K562 (cell line): ENCODE measurements at regions not wholly inside any gene's neighbourhood (a gene's known extent, or its start where the extent isn't known, plus 50 kb on each side); places are given as distances from the start of the nearest gene placed in this dataset.

ENCODE experiments used
- ATAC-seq: fragments of 200-7000 bp; cut with Tn5 transposase; 3 replicates; pipeline ENCODE4 v1.9.1; 2020; ENCODE audit warnings: moderate library complexity
- BruUV-seq: library from RNA; stranded (reverse); fragments of 400-500 nt; replicated peaks from 2 replicates; lab custom pipeline; 2021; lab: Mats Ljungman, UMichigan
- CTCF ChIA-PET: fragments of 300-600 bp; formaldehyde crosslinking; extraction: SDS; loops from one replicate; lab custom pipeline; 2021; ENCODE audit warnings: low intra/inter-chr PET ratio; lab: Yijun Ruan, JAX
- POLR2A ChIA-PET: fragments of 300-600, 350-650 bp; sonication (Branson Sonifier 250); formaldehyde crosslinking; extraction: SDS; loops from one replicate; lab custom pipeline; 2021; ENCODE audit warnings: antibody characterized with exemption, inconsistent platforms; lab: Yijun Ruan, JAX
- DNase-seq, 4 experiments: peaks; one replicate each; pipeline versions ENCODE4 v3.0.0 to v3.0.0-alpha.2; 2011 to 2018; ENCODE audit warnings: low spot score in 3 of 4, mixed read lengths in 3 of 4; ENCODE audit errors: extremely low read depth in 1 of 4
- FAIRE-seq: peaks from 2 replicates; lab custom pipeline; 2011; peaks lifted over from hg19 to GRCh38; lab: Jason Lieb, UNC
- H2AFZ ChIP-seq: 2 replicates; pipeline ENCODE4 v1.6.0; 2011; ENCODE audit warnings: low read depth, low read length, control low read depth, inconsistent platforms
- H3K27ac ChIP-seq: fragments of 200-600 bp; 3 replicates; pipeline ENCODE4 v1.8.0; 2011; ENCODE audit warnings: low read depth, mild to moderate bottlenecking, control low read depth, inconsistent platforms, low read length, moderate library complexity, mixed read lengths; ENCODE audit errors: extremely low read depth
- H3K27me3 ChIP-seq, 2 experiments: fragments of 300-600 bp in 1 of 2; 2 replicates in 1 of 2; 3 replicates in 1 of 2; pipeline versions ENCODE4 v1.6.0 to v1.8.0; 2011; ENCODE audit warnings: inconsistent platforms in 2 of 2, low read length in 2 of 2, mild to moderate bottlenecking in 1 of 2, mixed read lengths in 1 of 2, moderate library complexity in 1 of 2; ENCODE audit not compliant: control insufficient read depth in 2 of 2, insufficient read depth in 2 of 2
- H3K36me3 ChIP-seq: fragments of 300-600 bp; 3 replicates; pipeline ENCODE4 v1.8.0; 2011; ENCODE audit warnings: mild to moderate bottlenecking, low read length, inconsistent platforms; ENCODE audit not compliant: control insufficient read depth, insufficient read depth
- H3K4me1 ChIP-seq, 2 experiments: fragments of 200-600 bp in 1 of 2; replicated peaks in 1 of 2; 2 replicates in 1 of 2; 3 replicates in 1 of 2; pipeline versions ENCODE4 v1.5.1 to v1.8.0; 2011; ENCODE audit warnings: inconsistent platforms in 2 of 2, low read length in 2 of 2, mild to moderate bottlenecking in 1 of 2, mixed read lengths in 1 of 2, moderate library complexity in 1 of 2; ENCODE audit not compliant: control insufficient read depth in 2 of 2, insufficient read depth in 2 of 2
- H3K4me2 ChIP-seq: 2 replicates; pipeline ENCODE4 v1.6.1; 2011; ENCODE audit warnings: low read length, control low read depth, inconsistent platforms, mixed read lengths; ENCODE audit not compliant: insufficient read depth
- H3K4me3 ChIP-seq: fragments of 200-600 bp; sonication (generic), shearing (Covaris generic); 2 replicates; pipeline ENCODE4 v1.5.1; 2016; ENCODE audit warnings: control low read depth, inconsistent platforms
- H3K79me2 ChIP-seq: fragments of 200-600 bp; 3 replicates; pipeline ENCODE4 v1.8.0; 2011; ENCODE audit warnings: low read length, inconsistent platforms; ENCODE audit not compliant: control insufficient read depth, insufficient read depth
- H3K9ac ChIP-seq, 2 experiments: 2 replicates each; pipeline versions ENCODE4 v1.6.0 to v1.6.1; 2011; ENCODE audit warnings: low read depth in 2 of 2, low read length in 2 of 2, control low read depth in 1 of 2, inconsistent platforms in 1 of 2, mild to moderate bottlenecking in 1 of 2, mixed read lengths in 1 of 2; ENCODE audit not compliant: insufficient read depth in 1 of 2
- H3K9me1 ChIP-seq: one replicate; pipeline ENCODE4 v1.6.0; 2011; ENCODE audit warnings: inconsistent platforms, mild to moderate bottlenecking, low read length, moderate library complexity; ENCODE audit not compliant: control insufficient read depth, insufficient read depth
- H3K9me3 ChIP-seq: replicated peaks from 2 replicates; pipeline ENCODE4 v1.5.1; 2011; ENCODE audit warnings: low read depth, low read length, inconsistent platforms; ENCODE audit not compliant: control insufficient read depth, insufficient read depth
- H4K20me1 ChIP-seq: replicated peaks from 2 replicates; pipeline ENCODE4 v1.6.1; 2011; ENCODE audit warnings: low read length, inconsistent platforms, mixed read lengths; ENCODE audit not compliant: control insufficient read depth, insufficient read depth
- BCL6 ChIP-seq: fragments of 250-450 bp; sonication (Bioruptor Pico); IDR thresholded peaks from 2 replicates; pipeline ENCODE4 v1.4.0; 2020
- BHLHE40 ChIP-seq: IDR thresholded peaks from 2 replicates; pipeline ENCODE4 v1.6.1; 2011; ENCODE audit warnings: low read length, improper control_type of control experiment
- CBFB ChIP-seq: sonication (generic); formaldehyde crosslinking; IDR thresholded peaks from 2 replicates; pipeline ENCODE4 v1.4.0; 2020; ENCODE audit warnings: mild to moderate bottlenecking, missing genetic modification reagents
- EGR1 ChIP-seq: fragments of 450-650 bp; conservative IDR thresholded peaks from 2 replicates; pipeline ENCODE4 v1.6.1; 2017; ENCODE audit warnings: mild to moderate bottlenecking
- KAT2B ChIP-seq: IDR thresholded peaks from one replicate; pipeline ENCODE4 v1.6.1; 2012; ENCODE audit warnings: low read depth, mild to moderate bottlenecking, control low read depth, inconsistent platforms, low read length, moderate library complexity
- NFXL1 ChIP-seq: fragments of 450-650 bp; formaldehyde crosslinking; IDR thresholded peaks from 2 replicates; pipeline ENCODE4 v1.4.0; 2021; ENCODE audit warnings: mild to moderate bottlenecking
- SOX6 ChIP-seq: fragments of 450-650 bp; IDR thresholded peaks from 2 replicates; pipeline ENCODE4 v1.6.1; 2014; ENCODE audit warnings: mild to moderate bottlenecking
- TAL1 ChIP-seq: fragments of 450-650 bp; IDR thresholded peaks from 2 replicates; pipeline ENCODE4 v1.6.1; 2016; ENCODE audit warnings: mild to moderate bottlenecking
- ZFP30 ChIP-seq: fragments of 250-450 bp; sonication (Bioruptor Pico); IDR thresholded peaks from 2 replicates; pipeline ENCODE4 v1.8.0; 2022; ENCODE audit warnings: moderate library complexity, mild to moderate bottlenecking, inconsistent platforms, borderline replicate concordance
- WGBS: fragments of 100-300 bp; shearing (Covaris generic); methylation state at CpG from one replicate; pipeline ENCODE4 v1.1.6; 2016; ENCODE audit warnings: low coverage, mixed read lengths; ENCODE audit not compliant: insufficient coverage; ENCODE audit errors: missing lambda C conversion rate; 5-methylcytosine and 5-hydroxymethylcytosine counted together
- in situ Hi-C: fragments of 300-500 bp; cut with MboI; formaldehyde crosslinking; loops from 4 replicates; pipeline ENCODE4 v1.15.0; 2018; ENCODE audit warnings: inconsistent platforms, mixed read lengths
- intact Hi-C: fragments of 100-400 bp; cut with micrococcal nuclease; formaldehyde crosslinking; loops from 2 replicates; pipeline ENCODE4 v1.14.2; 2022
- TF ChIP-seq, protein P1 (sequence below), 3 experiments: fragments of 200-800 bp in 1 of 3; sonication (Bioruptor generic) in 1 of 3; sonication (generic) in 1 of 3; formaldehyde crosslinking in 1 of 3; IDR thresholded peaks; 2 replicates each; pipeline versions ENCODE4 v1.6.1 to v1.8.0; 2016 to 2022; ENCODE audit warnings: mild to moderate bottlenecking in 2 of 3, missing compliant biosample characterization in 2 of 3, missing genetic modification characterization in 2 of 3, missing genetic modification reagents in 1 of 3
- TF ChIP-seq, protein P2 (sequence below): fragments of 200-800 bp; sonication (Bioruptor generic); IDR thresholded peaks from 2 replicates; pipeline ENCODE4 v1.6.1; 2016; ENCODE audit warnings: missing genetic modification characterization, missing compliant biosample characterization
- TF ChIP-seq, protein P3 (sequence below): fragments of 450-650 bp; IDR thresholded peaks from 2 replicates; pipeline ENCODE4 v1.7.1; 2018; ENCODE audit warnings: mild to moderate bottlenecking, low read depth; ENCODE audit not compliant: partially characterized antibody

DNA sequence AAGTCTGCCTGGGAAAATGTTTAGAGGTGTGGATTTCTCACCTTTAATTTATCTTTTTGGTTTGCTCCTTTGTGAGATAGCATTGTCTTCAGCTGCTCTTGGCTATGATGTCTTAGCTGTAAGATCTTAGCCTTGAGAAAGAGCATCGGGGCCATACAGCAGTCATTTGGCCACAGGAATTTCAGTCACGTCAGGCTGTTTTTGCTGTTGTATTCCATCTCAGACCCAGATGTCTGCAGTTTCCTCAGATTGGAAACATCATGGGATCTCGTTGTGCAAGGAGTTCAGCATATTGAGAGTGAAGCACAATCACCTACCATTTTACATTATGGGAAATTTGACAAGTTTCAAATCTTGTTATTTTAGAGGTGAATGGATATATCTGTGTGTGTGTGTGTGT lies 89.3 kb upstream of the C1QTNF9B start:
- no peak for ATAC-seq
- Histone ChIP-seq H3K27ac (no peak overlapping the region), H3K9ac (no peak overlapping the region), H3K4me1 (no peaks in the 10 kb centered on the region), H4K20me1 (no peaks in the 10 kb centered on the region), H3K27me3 (peaks cover 0 to 7% of the 10 kb centered on the region in 2 experiments; a peak in 1 of 5 replicates), H3K79me2 (no peaks in the 10 kb centered on the region), H3K4me2 (no peak overlapping the region), H3K9me1 (no peaks in the 10 kb centered on the region), H3K9me3 (no peaks in the 10 kb centered on the region), H3K4me3 (no peak overlapping the region), H3K36me3 (no peaks in the 10 kb centered on the region), H2AFZ (no peak overlapping the region)
- ChIA-PET POLR2A (interaction anchor here (0.6 kb wide), 1 partner anchor 234 kb away, joined by 3 read pairs; no protein-coding TSS in a partner anchor), CTCF (no interaction called here)
- BruUV-seq = no TSS peak
- intact Hi-C loops (no loop called here), in situ Hi-C loops (no loop called here)
- FAIRE-seq = no peak
- 0% methylated on average over 3 of the region's 3 CpGs for WGBS
- DNase-seq = no peak
- TF ChIP-seq, protein P1, sequence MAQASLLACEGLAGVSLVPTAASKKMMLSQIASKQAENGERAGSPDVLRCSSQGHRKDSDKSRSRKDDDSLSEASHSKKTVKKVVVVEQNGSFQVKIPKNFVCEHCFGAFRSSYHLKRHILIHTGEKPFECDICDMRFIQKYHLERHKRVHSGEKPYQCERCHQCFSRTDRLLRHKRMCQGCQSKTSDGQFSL (CRISPR knock-in tag; IDR thresholded peaks at IDR 0.05) = no peak
- TF ChIP-seq, protein P1 (tag; IDR thresholded peaks at IDR 0.05) = no peak
- TF ChIP-seq SOX6 (no peak), ZFP30 (CRISPR knock-in tag) (no peak), EGR1 (no peak), BCL6 (no peak), TAL1 (no peak), BHLHE40 (no peak), KAT2B (no peak), CBFB (no peak), NFXL1 (CRISPR knock-in tag) (no peak)
- TF ChIP-seq, protein P2, sequence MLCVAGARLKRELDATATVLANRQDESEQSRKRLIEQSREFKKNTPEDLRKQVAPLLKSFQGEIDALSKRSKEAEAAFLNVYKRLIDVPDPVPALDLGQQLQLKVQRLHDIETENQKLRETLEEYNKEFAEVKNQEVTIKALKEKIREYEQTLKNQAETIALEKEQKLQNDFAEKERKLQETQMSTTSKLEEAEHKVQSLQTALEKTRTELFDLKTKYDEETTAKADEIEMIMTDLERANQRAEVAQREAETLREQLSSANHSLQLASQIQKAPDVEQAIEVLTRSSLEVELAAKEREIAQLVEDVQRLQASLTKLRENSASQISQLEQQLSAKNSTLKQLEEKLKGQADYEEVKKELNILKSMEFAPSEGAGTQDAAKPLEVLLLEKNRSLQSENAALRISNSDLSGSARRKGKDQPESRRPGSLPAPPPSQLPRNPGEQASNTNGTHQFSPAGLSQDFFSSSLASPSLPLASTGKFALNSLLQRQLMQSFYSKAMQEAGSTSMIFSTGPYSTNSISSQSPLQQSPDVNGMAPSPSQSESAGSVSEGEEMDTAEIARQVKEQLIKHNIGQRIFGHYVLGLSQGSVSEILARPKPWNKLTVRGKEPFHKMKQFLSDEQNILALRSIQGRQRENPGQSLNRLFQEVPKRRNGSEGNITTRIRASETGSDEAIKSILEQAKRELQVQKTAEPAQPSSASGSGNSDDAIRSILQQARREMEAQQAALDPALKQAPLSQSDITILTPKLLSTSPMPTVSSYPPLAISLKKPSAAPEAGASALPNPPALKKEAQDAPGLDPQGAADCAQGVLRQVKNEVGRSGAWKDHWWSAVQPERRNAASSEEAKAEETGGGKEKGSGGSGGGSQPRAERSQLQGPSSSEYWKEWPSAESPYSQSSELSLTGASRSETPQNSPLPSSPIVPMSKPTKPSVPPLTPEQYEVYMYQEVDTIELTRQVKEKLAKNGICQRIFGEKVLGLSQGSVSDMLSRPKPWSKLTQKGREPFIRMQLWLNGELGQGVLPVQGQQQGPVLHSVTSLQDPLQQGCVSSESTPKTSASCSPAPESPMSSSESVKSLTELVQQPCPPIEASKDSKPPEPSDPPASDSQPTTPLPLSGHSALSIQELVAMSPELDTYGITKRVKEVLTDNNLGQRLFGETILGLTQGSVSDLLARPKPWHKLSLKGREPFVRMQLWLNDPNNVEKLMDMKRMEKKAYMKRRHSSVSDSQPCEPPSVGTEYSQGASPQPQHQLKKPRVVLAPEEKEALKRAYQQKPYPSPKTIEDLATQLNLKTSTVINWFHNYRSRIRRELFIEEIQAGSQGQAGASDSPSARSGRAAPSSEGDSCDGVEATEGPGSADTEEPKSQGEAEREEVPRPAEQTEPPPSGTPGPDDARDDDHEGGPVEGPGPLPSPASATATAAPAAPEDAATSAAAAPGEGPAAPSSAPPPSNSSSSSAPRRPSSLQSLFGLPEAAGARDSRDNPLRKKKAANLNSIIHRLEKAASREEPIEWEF (CRISPR knock-in tag) = no peak
- TF ChIP-seq, protein P3, sequence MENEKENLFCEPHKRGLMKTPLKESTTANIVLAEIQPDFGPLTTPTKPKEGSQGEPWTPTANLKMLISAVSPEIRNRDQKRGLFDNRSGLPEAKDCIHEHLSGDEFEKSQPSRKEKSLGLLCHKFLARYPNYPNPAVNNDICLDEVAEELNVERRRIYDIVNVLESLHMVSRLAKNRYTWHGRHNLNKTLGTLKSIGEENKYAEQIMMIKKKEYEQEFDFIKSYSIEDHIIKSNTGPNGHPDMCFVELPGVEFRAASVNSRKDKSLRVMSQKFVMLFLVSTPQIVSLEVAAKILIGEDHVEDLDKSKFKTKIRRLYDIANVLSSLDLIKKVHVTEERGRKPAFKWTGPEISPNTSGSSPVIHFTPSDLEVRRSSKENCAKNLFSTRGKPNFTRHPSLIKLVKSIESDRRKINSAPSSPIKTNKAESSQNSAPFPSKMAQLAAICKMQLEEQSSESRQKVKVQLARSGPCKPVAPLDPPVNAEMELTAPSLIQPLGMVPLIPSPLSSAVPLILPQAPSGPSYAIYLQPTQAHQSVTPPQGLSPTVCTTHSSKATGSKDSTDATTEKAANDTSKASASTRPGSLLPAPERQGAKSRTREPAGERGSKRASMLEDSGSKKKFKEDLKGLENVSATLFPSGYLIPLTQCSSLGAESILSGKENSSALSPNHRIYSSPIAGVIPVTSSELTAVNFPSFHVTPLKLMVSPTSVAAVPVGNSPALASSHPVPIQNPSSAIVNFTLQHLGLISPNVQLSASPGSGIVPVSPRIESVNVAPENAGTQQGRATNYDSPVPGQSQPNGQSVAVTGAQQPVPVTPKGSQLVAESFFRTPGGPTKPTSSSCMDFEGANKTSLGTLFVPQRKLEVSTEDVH = no peak
